Keratinocyte (primary cell): ENCODE measurements at regions not wholly inside any gene's neighbourhood (a gene's known extent, or its start where the extent isn't known, plus 50 kb on each side); places are given as distances from the start of the nearest gene placed in this dataset.

Experiments
- DNase-seq: peaks from one replicate; pipeline ENCODE4 v3.0.0-alpha.2; 2011; ENCODE audit warnings: low read depth, missing footprints, low spot score
- FAIRE-seq: peaks from 2 replicates; lab custom pipeline; 2011; peaks lifted over from hg19 to GRCh38; lab: Jason Lieb, UNC
- H2AFZ ChIP-seq: 2 replicates; pipeline ENCODE4 v1.6.0; 2012; ENCODE audit warnings: low read length, control low read depth, inconsistent platforms; ENCODE audit not compliant: control insufficient read depth
- H3K27ac ChIP-seq: 2 replicates; pipeline ENCODE4 v1.5.1; 2011; ENCODE audit warnings: low read length; ENCODE audit not compliant: control insufficient read depth, insufficient read depth
- H3K27me3 ChIP-seq: 3 replicates; pipeline ENCODE4 v1.6.0; 2011; ENCODE audit warnings: low read length; ENCODE audit not compliant: control insufficient read depth, insufficient read depth; ENCODE audit errors: extremely low read depth
- H3K36me3 ChIP-seq, 2 experiments: 2 replicates in 1 of 2; 3 replicates in 1 of 2; pipeline ENCODE4 v1.5.1; 2011; ENCODE audit warnings: low read length in 2 of 2, mild to moderate bottlenecking in 1 of 2; ENCODE audit not compliant: control insufficient read depth in 2 of 2, insufficient read depth in 2 of 2; ENCODE audit errors: extremely low read depth in 1 of 2
- H3K4me1 ChIP-seq: 3 replicates; pipeline ENCODE4 v1.5.1; 2011; ENCODE audit warnings: low read length; ENCODE audit not compliant: control insufficient read depth, insufficient read depth; ENCODE audit errors: extremely low read depth
- H3K4me2 ChIP-seq: 3 replicates; pipeline ENCODE4 v1.6.0; 2011; ENCODE audit warnings: low read depth, low read length; ENCODE audit not compliant: control insufficient read depth, insufficient read depth; ENCODE audit errors: extremely low read depth
- H3K4me3 ChIP-seq, 3 experiments: fragments of 200-600 bp in 1 of 3; sonication (generic) in 1 of 3; 2 replicates in 2 of 3; 3 replicates in 1 of 3; pipeline ENCODE4 v1.5.1; 2011 to 2016; ENCODE audit warnings: low read length in 3 of 3, mild to moderate bottlenecking in 3 of 3, control low read depth in 2 of 3, inconsistent platforms in 1 of 3, low read depth in 1 of 3, mixed read lengths in 1 of 3, mixed run types in 1 of 3, moderate library complexity in 1 of 3; ENCODE audit not compliant: control insufficient read depth in 2 of 3, insufficient read depth in 2 of 3; ENCODE audit errors: extremely low read depth in 1 of 3
- H3K79me2 ChIP-seq: 2 replicates; pipeline ENCODE4 v1.6.0; 2012; ENCODE audit warnings: low read length; ENCODE audit not compliant: control insufficient read depth, insufficient read depth
- H3K9ac ChIP-seq: 3 replicates; pipeline ENCODE4 v1.6.0; 2011; ENCODE audit warnings: low read length; ENCODE audit not compliant: control insufficient read depth, insufficient read depth; ENCODE audit errors: extremely low read depth
- H3K9me1 ChIP-seq: 3 replicates; pipeline ENCODE4 v1.6.0; 2011; ENCODE audit warnings: low read length; ENCODE audit not compliant: control insufficient read depth, insufficient read depth; ENCODE audit errors: extremely low read depth
- H3K9me3 ChIP-seq: 2 replicates; pipeline ENCODE4 v1.5.1; 2012; ENCODE audit warnings: low read depth, low read length; ENCODE audit not compliant: control insufficient read depth
- H4K20me1 ChIP-seq: 3 replicates; pipeline ENCODE4 v1.6.0; 2011; ENCODE audit warnings: low read length; ENCODE audit not compliant: control insufficient read depth, insufficient read depth; ENCODE audit errors: extremely low read depth
- EZH2 ChIP-seq: IDR thresholded peaks from one replicate; pipeline ENCODE4 v1.6.1; 2012; ENCODE audit warnings: inconsistent platforms, mild to moderate bottlenecking, low read length, moderate library complexity
- dilution Hi-C: fragments of 300-500 bp; cut with MboI; formaldehyde crosslinking; loops from one replicate; pipeline ENCODE4 v1.7.0; 2020; ENCODE audit warnings: low sequenced_read_pairs; ENCODE audit not compliant: extremely low pct_ligation_motif_present
- TF ChIP-seq, protein P1 (sequence below), 3 experiments: IDR thresholded peaks in 1 of 3; conservative IDR thresholded peaks in 1 of 3; optimal IDR thresholded peaks in 1 of 3; 2 replicates in 2 of 3; 3 replicates in 1 of 3; pipeline versions ENCODE3 to v1.5.1; 2011; ENCODE audit warnings: low read length in 3 of 3, mild to moderate bottlenecking in 3 of 3, moderate library complexity in 2 of 3, control low read depth in 1 of 3, inconsistent platforms in 1 of 3; ENCODE audit not compliant: insufficient read depth in 2 of 3; ENCODE audit errors: extremely low read depth in 1 of 3

DNA sequence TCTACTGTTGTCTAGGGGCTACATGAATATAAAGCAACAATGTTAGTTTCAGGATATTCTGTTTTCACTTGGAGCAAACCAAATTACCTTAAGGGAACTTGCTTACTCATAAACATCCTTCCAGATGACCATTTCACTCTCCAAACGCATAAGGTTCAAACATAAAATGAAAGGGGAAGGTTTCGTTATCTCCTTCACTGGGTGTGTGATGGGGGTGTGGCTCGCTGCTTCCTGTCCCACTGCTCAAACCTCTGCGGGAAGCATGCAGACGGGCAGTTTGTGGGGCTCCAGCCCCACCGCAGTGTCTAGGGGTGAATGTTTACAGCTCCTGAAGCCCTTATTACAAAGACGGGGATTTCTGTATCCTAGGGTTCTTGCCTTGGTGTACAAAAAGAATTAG is 1310.9 kb upstream of the TMEFF2 start:
- no peak for FAIRE-seq
- no peak for DNase-seq
- Histone ChIP-seq H3K36me3 (no peaks in the 10 kb centered on the region), H3K9ac (no peak overlapping the region), H2AFZ (no peak overlapping the region), H3K9me3 (no peaks in the 10 kb centered on the region), H3K4me1 (no peaks in the 10 kb centered on the region), H3K27ac (no peak overlapping the region), H4K20me1 (no peaks in the 10 kb centered on the region), H3K9me1 (no peaks in the 10 kb centered on the region), H3K27me3 (no peaks in the 10 kb centered on the region), H3K4me3 (no peak overlapping the region), H3K79me2 (no peaks in the 10 kb centered on the region), H3K4me2 (no peak overlapping the region)
- dilution Hi-C loops = no loop called here
- no peak for TF ChIP-seq EZH2
- TF ChIP-seq, protein P1, sequence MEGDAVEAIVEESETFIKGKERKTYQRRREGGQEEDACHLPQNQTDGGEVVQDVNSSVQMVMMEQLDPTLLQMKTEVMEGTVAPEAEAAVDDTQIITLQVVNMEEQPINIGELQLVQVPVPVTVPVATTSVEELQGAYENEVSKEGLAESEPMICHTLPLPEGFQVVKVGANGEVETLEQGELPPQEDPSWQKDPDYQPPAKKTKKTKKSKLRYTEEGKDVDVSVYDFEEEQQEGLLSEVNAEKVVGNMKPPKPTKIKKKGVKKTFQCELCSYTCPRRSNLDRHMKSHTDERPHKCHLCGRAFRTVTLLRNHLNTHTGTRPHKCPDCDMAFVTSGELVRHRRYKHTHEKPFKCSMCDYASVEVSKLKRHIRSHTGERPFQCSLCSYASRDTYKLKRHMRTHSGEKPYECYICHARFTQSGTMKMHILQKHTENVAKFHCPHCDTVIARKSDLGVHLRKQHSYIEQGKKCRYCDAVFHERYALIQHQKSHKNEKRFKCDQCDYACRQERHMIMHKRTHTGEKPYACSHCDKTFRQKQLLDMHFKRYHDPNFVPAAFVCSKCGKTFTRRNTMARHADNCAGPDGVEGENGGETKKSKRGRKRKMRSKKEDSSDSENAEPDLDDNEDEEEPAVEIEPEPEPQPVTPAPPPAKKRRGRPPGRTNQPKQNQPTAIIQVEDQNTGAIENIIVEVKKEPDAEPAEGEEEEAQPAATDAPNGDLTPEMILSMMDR (optimal IDR thresholded peaks at IDR 0.05 in 1 of 3, IDR thresholded peaks at IDR 0.05 in 1 of 3, conservative IDR thresholded peaks at IDR 0.05 in 1 of 3; ENCODE audit: extremely low read depth in 1 of 3, insufficient read depth in 2 of 3, low read length in 3 of 3) = no peak

DNA sequence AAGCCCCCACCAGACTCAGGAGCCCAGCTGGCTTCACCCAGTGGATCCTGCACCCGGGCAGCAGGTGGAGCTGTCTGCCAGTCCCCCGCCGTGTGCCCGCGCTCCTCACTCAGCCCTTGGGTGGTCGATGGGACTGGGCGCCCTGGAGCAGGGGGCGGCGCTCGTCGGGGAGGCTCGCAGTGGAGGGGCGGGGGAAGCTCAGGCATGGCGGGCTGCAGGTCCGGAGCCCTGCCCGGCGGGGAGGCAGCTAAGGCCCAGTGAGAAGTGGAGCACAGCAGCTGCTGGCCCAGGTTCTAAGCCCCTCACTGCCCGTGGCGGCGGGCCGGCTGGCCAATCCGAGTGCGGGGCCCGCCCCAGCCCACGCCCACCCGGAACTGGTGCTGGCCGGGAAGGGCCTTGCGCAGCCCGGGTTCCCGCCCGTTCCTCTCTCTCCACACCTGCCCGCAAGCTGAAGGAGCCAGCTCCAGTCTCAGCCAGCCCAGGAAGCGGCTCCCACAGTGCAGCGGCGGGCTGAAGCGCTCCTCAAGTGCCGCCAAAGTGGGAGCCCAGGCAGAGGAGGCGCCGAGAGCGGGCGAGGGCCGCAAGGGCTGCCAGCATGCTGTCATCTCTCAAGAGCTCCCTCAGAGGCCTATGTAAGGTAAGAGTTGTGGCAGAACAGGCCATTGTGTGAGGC is 1307.8 kb upstream of the TMEFF2 start:
- dilution Hi-C loops = no loop called here
- H4K20me1 ChIP-seq = no peaks in the 10 kb centered on the region
- H3K9me1 ChIP-seq = no peaks in the 10 kb centered on the region
- H3K4me1 ChIP-seq = no peaks in the 10 kb centered on the region
- H2AFZ ChIP-seq = no peak overlapping the region
- no peaks in the 10 kb centered on the region for H3K79me2 ChIP-seq
- DNase-seq (no peak), FAIRE-seq (no peak)
- no peak overlapping the region for H3K4me2 ChIP-seq
- no peak for TF ChIP-seq EZH2
- TF ChIP-seq, protein P1 (optimal IDR thresholded peaks at IDR 0.05 in 1 of 3, IDR thresholded peaks at IDR 0.05 in 1 of 3, conservative IDR thresholded peaks at IDR 0.05 in 1 of 3; ENCODE audit: extremely low read depth in 1 of 3, insufficient read depth in 2 of 3, low read length in 3 of 3) = no peak
- no peaks in the 10 kb centered on the region for H3K9me3 ChIP-seq
- H3K36me3 ChIP-seq = no peaks in the 10 kb centered on the region
- no peak overlapping the region for H3K9ac ChIP-seq
- H3K27ac ChIP-seq = no peak overlapping the region
- H3K4me3 ChIP-seq = no peak overlapping the region
- no peaks in the 10 kb centered on the region for H3K27me3 ChIP-seq
